Fibroblast of lung (primary cell): ENCODE measurements at regions not wholly inside any gene's neighbourhood (a gene's known extent, or its start where the extent isn't known, plus 50 kb on each side); places are given as distances from the start of the nearest gene placed in this dataset.

Experiments
- EZH2 ChIP-seq: IDR thresholded peaks from 2 replicates; pipeline ENCODE4 v1.5.1; 2012; ENCODE audit warnings: low read length, control low read depth, mild to moderate bottlenecking; ENCODE audit errors: missing control alignments
- TF ChIP-seq, protein P1 (sequence below), 2 donors: IDR thresholded peaks in 1 of 2; conservative IDR thresholded peaks in 1 of 2; 1 replicate in 1 of 2; 2 replicates in 1 of 2; pipeline ENCODE4 v1.5.1; 2011 to 2012; ENCODE audit warnings: low read length in 2 of 2, control low read depth in 1 of 2, inconsistent platforms in 1 of 2, low read depth in 1 of 2, mild to moderate bottlenecking in 1 of 2

DNA sequence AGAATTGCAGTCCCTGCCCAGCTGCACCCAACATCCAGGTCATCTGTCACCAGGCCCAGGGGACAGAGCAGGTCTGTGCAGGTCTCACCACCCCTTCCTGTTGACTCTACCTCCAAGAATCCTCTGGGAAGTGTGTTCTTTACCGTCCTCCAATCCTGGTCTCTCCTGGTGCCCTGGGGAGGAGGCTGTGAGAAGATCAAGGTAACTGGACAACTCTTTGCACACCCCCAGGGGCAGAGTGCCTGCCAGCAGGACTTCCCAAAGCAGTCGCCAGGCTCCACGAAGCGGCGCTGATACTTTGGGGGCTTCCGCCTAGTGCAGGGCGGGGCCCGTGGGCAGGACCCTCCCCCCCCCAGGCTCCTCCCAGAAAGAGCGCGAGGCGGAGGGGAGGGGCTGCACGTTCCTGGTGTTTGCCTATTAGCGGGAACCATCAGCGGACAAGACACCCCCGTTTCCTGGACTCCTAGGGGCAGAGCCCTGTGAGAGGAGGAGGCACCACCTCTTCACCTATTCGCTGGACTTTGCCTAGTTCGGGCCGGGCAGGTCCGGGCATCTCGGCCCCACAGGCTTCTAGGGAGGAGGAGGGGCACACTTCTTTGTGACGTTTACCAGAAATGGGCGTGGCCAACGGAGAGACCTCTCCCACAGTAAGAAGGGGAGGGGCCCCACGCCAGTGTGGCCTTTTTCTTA, 918.0 kb downstream of the AACS start:
- TF ChIP-seq, protein P1, sequence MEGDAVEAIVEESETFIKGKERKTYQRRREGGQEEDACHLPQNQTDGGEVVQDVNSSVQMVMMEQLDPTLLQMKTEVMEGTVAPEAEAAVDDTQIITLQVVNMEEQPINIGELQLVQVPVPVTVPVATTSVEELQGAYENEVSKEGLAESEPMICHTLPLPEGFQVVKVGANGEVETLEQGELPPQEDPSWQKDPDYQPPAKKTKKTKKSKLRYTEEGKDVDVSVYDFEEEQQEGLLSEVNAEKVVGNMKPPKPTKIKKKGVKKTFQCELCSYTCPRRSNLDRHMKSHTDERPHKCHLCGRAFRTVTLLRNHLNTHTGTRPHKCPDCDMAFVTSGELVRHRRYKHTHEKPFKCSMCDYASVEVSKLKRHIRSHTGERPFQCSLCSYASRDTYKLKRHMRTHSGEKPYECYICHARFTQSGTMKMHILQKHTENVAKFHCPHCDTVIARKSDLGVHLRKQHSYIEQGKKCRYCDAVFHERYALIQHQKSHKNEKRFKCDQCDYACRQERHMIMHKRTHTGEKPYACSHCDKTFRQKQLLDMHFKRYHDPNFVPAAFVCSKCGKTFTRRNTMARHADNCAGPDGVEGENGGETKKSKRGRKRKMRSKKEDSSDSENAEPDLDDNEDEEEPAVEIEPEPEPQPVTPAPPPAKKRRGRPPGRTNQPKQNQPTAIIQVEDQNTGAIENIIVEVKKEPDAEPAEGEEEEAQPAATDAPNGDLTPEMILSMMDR (conservative IDR thresholded peaks at IDR 0.05 in 1 of 2, IDR thresholded peaks at IDR 0.05 in 1 of 2; ENCODE audit: low read depth in 1 of 2, low read length in 2 of 2): no peak
- TF ChIP-seq EZH2: no peak
